ENCODE measurements at regions not wholly inside any gene's neighbourhood (a gene's known extent, or its start where the extent isn't known, plus 50 kb on each side); places are given as distances from the start of the nearest gene placed in this dataset.

- DNase-seq (ENCODE audit: low read depth) = no peak
Observed at GRCh38 chr7:7051206-7051877, 131.0 kb upstream of the C1GALT1 start.

- DNase-seq (ENCODE audit: low read depth) = no peak
Observed at GRCh38 chr7:7054252-7054830, 128.0 kb upstream of the C1GALT1 start.

- no peak for DNase-seq (ENCODE audit: low read depth)
Observed at GRCh38 chr7:7060828-7061599, 121.3 kb upstream of the C1GALT1 start.

GRCh38 chr7:7077945-7078344, 104.4 kb upstream of the C1GALT1 start:
- no peak for DNase-seq (ENCODE audit: low read depth)

GRCh38 chr7:7080802-7081201, 101.5 kb upstream of the C1GALT1 start:
- DNase-seq (ENCODE audit: low read depth) = no peak

- no peak for DNase-seq (ENCODE audit: low read depth)
Observed at GRCh38 chr7:7090460-7090859, 91.9 kb upstream of the C1GALT1 start.

GRCh38 chr7:7098280-7098818, 84.0 kb upstream of the C1GALT1 start:
- no peak for DNase-seq (ENCODE audit: low read depth)

- DNase-seq (ENCODE audit: low read depth) = no peak
Observed at GRCh38 chr7:7099584-7100014, 82.7 kb upstream of the C1GALT1 start.

- no peak for DNase-seq (ENCODE audit: low read depth)
Observed at GRCh38 chr7:7100432-7100849, 81.9 kb upstream of the C1GALT1 start.

- DNase-seq (ENCODE audit: low read depth) = no peak
Observed at GRCh38 chr7:7102906-7103305, 79.4 kb upstream of the C1GALT1 start.

- no peak for DNase-seq (ENCODE audit: low read depth)
Observed at GRCh38 chr7:7103343-7104313, 78.7 kb upstream of the C1GALT1 start.

- DNase-seq (ENCODE audit: low read depth) = no peak
Observed at GRCh38 chr7:7104314-7104698, 78.0 kb upstream of the C1GALT1 start.

GRCh38 chr7:7104971-7105370, 77.4 kb upstream of the C1GALT1 start:
- no peak for DNase-seq (ENCODE audit: low read depth)

GRCh38 chr7:7105800-7106582, 76.4 kb upstream of the C1GALT1 start:
- no peak for DNase-seq (ENCODE audit: low read depth)

GRCh38 chr7:7108931-7109330, 73.4 kb upstream of the C1GALT1 start:
- no peak for DNase-seq (ENCODE audit: low read depth)

GRCh38 chr7:7109934-7110333, 72.4 kb upstream of the C1GALT1 start:
- no peak for DNase-seq (ENCODE audit: low read depth)

- DNase-seq (ENCODE audit: low read depth) = no peak
Observed at GRCh38 chr7:7110706-7111105, 71.6 kb upstream of the C1GALT1 start.

GRCh38 chr7:7112868-7113267, 69.5 kb upstream of the C1GALT1 start:
- DNase-seq (ENCODE audit: low read depth) = no peak

GRCh38 chr7:7114575-7115291, 67.6 kb upstream of the C1GALT1 start:
- no peak for DNase-seq (ENCODE audit: low read depth)

GRCh38 chr7:7117935-7118586, 64.3 kb upstream of the C1GALT1 start:
- no peak for DNase-seq (ENCODE audit: low read depth)

Measured in stimulated activated CD8-positive, alpha-beta memory T cell treated with anti-CD3 and anti-CD28 coated beads, Interleukin-15, amount 100 ng/mL, for 24 hours (primary cell).